A172 (cell line): ENCODE measurements at regions not wholly inside any gene's neighbourhood (a gene's known extent, or its start where the extent isn't known, plus 50 kb on each side); places are given as distances from the start of the nearest gene placed in this dataset.
A peak's percentile ranks its signal among the peaks of the same experiment; 100 is the strongest.

Source experiments
- DNase-seq: peaks from one replicate; pipeline ENCODE4 v3.0.0-alpha.2; 2015; ENCODE audit warnings: low spot score

GRCh38 chr2:81714817-81715216 is 1410.3 kb upstream of the LRRTM1 start:
- peak; percentile 14 for DNase-seq

- no peak for DNase-seq
Measured at GRCh38 chr2:81706856-81707255, 1402.3 kb upstream of the LRRTM1 start.

- DNase-seq, result no peak
Measured at GRCh38 chr2:81703831-81704230, 1399.3 kb upstream of the LRRTM1 start.

- no peak for DNase-seq
Measured at GRCh38 chr2:81692566-81692965, 1388.0 kb upstream of the LRRTM1 start.

GRCh38 chr2:81675641-81676040 is 1371.1 kb upstream of the LRRTM1 start:
- no peak for DNase-seq

GRCh38 chr2:81672923-81673322 is 1368.4 kb upstream of the LRRTM1 start:
- DNase-seq, result no peak

- DNase-seq, result no peak
Measured at GRCh38 chr2:81672516-81672915, 1368.0 kb upstream of the LRRTM1 start.

- DNase-seq, result no peak
Measured at GRCh38 chr2:81670885-81671284, 1366.3 kb upstream of the LRRTM1 start.

- no peak for DNase-seq
Measured at GRCh38 chr2:81661081-81661480, 1356.5 kb upstream of the LRRTM1 start.

GRCh38 chr2:81658227-81658626 is 1353.7 kb upstream of the LRRTM1 start:
- DNase-seq, result peak; percentile 100

GRCh38 chr2:81650048-81650971 is 1345.8 kb upstream of the LRRTM1 start:
- peak; percentile 94 for DNase-seq

- DNase-seq, result peak; percentile 16
Measured at GRCh38 chr2:81648806-81649205, 1344.3 kb upstream of the LRRTM1 start.

GRCh38 chr2:81648370-81648769 is 1343.8 kb upstream of the LRRTM1 start:
- no peak for DNase-seq

GRCh38 chr2:81647715-81648230 is 1343.2 kb upstream of the LRRTM1 start:
- DNase-seq, result no peak

- peak; percentile 60 for DNase-seq
Measured at GRCh38 chr2:81645745-81646301, 1341.3 kb upstream of the LRRTM1 start.

- DNase-seq, result no peak
Measured at GRCh38 chr2:81644189-81644588, 1339.6 kb upstream of the LRRTM1 start.

- DNase-seq, result no peak
Measured at GRCh38 chr2:81624825-81625224, 1320.3 kb upstream of the LRRTM1 start.

- no peak for DNase-seq
Measured at GRCh38 chr2:81600088-81600487, 1295.5 kb upstream of the LRRTM1 start.

- DNase-seq, result peak; percentile 21
Measured at GRCh38 chr2:81598453-81598852, 1293.9 kb upstream of the LRRTM1 start.

GRCh38 chr2:81589406-81589805 is 1284.9 kb upstream of the LRRTM1 start:
- no peak for DNase-seq

GRCh38 chr2:81583311-81584108 is 1279.0 kb upstream of the LRRTM1 start:
- no peak for DNase-seq

GRCh38 chr2:81576713-81577112 is 1272.2 kb upstream of the LRRTM1 start:
- no peak for DNase-seq
